ENCODE measurements at regions not wholly inside any gene's neighbourhood (a gene's known extent, or its start where the extent isn't known, plus 50 kb on each side); places are given as distances from the start of the nearest gene placed in this dataset.

DNA sequence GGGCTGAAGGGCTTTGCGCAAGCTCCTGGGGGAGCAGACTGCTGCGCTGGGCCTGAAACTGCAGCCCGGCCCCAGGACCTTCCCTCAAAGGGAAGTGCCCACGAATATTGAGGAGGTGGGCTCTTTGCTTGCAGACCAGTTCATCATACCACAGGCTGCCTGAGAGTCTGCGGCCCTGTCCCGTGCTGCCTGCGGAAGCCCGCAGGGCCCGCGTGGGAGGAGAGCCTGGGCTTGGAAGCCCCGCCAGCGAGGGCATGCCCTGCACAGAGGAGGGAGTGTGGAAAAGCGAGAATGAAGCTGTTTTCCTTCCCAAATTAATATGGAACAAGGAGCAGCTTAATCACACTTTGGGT lies 83.6 kb upstream of the MKI67 start:
- Histone ChIP-seq H3K9me3 (no peaks in the 10 kb centered on the region), H3K4me1 (peaks cover 4% of the 10 kb centered on the region), H3K36me3 (no peaks in the 10 kb centered on the region), H3K4me3 (peak overlapping the region; percentile 51 to 53), H3K27me3 (no peaks in the 10 kb centered on the region), H3K27ac (no peak overlapping the region)
- TF ChIP-seq, protein P1, sequence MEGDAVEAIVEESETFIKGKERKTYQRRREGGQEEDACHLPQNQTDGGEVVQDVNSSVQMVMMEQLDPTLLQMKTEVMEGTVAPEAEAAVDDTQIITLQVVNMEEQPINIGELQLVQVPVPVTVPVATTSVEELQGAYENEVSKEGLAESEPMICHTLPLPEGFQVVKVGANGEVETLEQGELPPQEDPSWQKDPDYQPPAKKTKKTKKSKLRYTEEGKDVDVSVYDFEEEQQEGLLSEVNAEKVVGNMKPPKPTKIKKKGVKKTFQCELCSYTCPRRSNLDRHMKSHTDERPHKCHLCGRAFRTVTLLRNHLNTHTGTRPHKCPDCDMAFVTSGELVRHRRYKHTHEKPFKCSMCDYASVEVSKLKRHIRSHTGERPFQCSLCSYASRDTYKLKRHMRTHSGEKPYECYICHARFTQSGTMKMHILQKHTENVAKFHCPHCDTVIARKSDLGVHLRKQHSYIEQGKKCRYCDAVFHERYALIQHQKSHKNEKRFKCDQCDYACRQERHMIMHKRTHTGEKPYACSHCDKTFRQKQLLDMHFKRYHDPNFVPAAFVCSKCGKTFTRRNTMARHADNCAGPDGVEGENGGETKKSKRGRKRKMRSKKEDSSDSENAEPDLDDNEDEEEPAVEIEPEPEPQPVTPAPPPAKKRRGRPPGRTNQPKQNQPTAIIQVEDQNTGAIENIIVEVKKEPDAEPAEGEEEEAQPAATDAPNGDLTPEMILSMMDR (IDR thresholded peaks at IDR 0.05): no peak
- TF ChIP-seq POLR2AphosphoS5 (IDR thresholded peaks at IDR 0.05; ENCODE audit: insufficient read depth in 1 of 2, low read depth in 1 of 2) (no peak), POLR2A (IDR thresholded peaks at IDR 0.05) (no peak)
- intact Hi-C loops (cut with DNase I): no loop called here
- DNase-seq (ENCODE audit: extremely low spot score in 2 of 2): no peak

DNA sequence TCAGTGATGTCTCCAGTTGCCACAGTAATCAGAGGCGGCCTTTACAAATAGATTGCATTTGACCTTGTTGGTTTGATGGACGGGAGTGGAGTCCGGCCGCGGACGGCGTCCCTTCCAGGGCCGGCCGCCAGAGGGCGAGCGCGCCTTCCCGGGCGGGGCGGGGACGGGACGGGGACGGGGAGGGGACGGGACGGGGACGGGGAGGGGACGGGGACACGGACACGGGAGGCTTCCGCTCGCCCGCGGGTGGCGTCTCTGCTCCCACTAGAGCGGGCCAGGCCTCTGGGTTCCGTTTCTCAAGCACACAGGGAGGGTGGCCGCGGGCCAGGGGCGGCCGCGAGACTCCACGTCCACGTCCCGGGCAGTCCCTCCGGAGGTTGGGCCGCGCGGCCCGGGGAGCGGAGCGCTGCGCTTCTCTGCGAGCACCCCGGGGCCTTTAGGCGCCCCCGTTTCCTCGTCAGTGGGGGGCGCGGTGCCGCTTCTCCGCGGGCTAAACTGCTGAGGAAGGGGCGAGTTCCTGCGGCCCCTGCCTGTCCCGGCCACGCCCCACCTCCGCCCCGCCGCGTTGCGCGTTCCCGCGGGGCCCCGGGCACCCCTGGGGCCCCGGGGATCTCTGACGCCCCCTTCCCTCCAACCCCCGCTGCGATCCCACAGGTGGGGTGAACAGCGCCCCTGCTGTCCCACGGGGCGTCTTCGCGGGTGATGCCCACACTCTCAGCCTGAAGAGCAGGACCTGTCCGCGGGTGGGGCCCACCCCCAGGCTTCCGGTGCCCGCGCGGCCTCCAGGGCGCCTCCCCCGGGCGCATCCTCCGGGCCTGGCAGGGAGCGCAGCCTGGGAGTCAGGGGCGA lies 84.2 kb upstream of the MKI67 start:
- Histone ChIP-seq H3K4me1 (peaks cover 4% of the 10 kb centered on the region), H3K36me3 (no peaks in the 10 kb centered on the region), H3K27me3 (no peaks in the 10 kb centered on the region), H3K27ac (peak overlapping the region; percentile 53), H3K9me3 (no peaks in the 10 kb centered on the region), H3K4me3 (peak overlapping the region; percentile 51 to 53)
- DNase-seq (ENCODE audit: extremely low spot score in 2 of 2): peak in 1 of 2 donors; percentile 77
- intact Hi-C loops (cut with DNase I): no loop called here
- TF ChIP-seq POLR2A (IDR thresholded peaks at IDR 0.05) (no peak), POLR2AphosphoS5 (IDR thresholded peaks at IDR 0.05; ENCODE audit: insufficient read depth in 1 of 2, low read depth in 1 of 2) (peak in 1 of 2 donors; percentile 16)
- TF ChIP-seq, protein P1 (IDR thresholded peaks at IDR 0.05): peak in 1 of 3 experiments; percentile 27

DNA sequence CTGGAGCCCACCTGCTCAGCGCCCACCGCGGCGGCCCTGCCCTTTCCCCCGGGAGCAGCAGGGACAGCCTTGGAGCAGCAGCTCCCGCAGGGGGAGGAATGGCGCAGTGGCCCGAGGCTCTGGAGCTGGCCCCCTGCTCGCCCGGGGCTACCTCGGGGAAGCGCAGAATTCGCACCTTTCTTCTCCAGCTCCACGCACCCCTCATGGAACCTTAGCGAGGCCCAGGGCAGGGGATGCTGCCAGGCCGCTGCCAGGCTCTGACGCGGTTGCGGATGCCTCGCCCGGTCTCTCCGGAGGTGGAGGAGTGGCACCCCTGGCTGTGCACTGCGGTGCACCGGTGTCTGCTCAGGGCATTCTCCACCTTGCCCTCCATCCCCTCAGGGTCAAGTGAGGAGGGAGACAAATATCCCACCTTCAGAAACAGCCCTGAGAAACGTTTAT lies 84.9 kb upstream of the MKI67 start:
- peak overlapping the region; percentile 51 to 53 for H3K4me3 ChIP-seq
- intact Hi-C loops (cut with DNase I): no loop called here
- peaks cover 4% of the 10 kb centered on the region for H3K4me1 ChIP-seq
- no peaks in the 10 kb centered on the region for H3K27me3 ChIP-seq
- DNase-seq (ENCODE audit: extremely low spot score in 2 of 2): no peak
- no peaks in the 10 kb centered on the region for H3K9me3 ChIP-seq
- TF ChIP-seq, protein P1 (IDR thresholded peaks at IDR 0.05): no peak
- TF ChIP-seq POLR2AphosphoS5 (IDR thresholded peaks at IDR 0.05; ENCODE audit: insufficient read depth in 1 of 2, low read depth in 1 of 2): no peak
- H3K27ac ChIP-seq: no peak overlapping the region
- H3K36me3 ChIP-seq: no peaks in the 10 kb centered on the region

DNA sequence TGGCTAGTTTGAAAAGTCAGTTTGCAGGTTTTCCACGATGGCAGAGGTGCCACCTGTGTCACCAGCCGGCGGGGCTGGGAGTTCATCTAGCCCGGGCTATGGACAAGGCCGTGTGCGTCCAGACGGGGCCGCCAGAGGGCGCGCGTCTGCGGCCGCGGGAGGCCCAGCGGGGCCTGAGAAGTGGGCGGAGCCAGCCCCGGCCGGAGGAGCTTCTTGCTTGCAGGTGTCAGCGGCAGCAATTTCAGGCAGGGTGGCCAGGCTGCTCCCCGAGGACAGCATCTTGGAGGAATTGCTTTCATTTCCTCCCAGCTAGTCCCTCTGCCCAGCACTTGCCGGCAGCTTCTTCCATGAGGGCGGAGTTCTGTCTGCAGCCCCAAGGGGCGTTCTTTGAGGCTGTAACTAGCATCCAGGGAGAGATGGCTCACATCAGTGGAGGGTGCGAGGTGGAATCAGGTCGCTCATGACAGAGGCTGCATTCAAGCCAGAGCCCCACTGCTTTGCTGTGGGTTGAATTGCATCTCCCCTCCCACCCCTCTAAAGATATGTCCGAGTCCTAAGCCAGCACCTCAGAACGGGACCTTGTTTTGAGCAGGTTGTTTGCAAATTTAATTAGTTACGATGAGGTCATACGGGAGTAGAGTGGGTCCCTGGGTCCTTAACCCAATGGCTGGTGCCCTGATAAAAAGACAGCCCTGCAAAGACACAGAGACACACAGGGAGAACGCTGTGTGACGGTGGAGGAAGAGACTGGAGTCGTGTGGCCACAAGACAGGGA lies 85.9 kb upstream of the MKI67 start:
- Histone ChIP-seq H3K27me3 (no peaks in the 10 kb centered on the region), H3K36me3 (no peaks in the 10 kb centered on the region), H3K27ac (no peak overlapping the region), H3K4me3 (no peak overlapping the region), H3K9me3 (no peaks in the 10 kb centered on the region), H3K4me1 (peaks cover 4% of the 10 kb centered on the region)
- DNase-seq (ENCODE audit: extremely low spot score in 2 of 2): peak in 1 of 2 donors; percentile 95
- intact Hi-C loops (cut with DNase I): no loop called here
- TF ChIP-seq, protein P1 (IDR thresholded peaks at IDR 0.05): peak; percentile 47 to 75 (median 56)
- TF ChIP-seq POLR2AphosphoS5 (IDR thresholded peaks at IDR 0.05; ENCODE audit: insufficient read depth in 1 of 2, low read depth in 1 of 2): no peak
